Adrenal gland (tissue), 9 donors: ENCODE measurements at regions not wholly inside any gene's neighbourhood (a gene's known extent, or its start where the extent isn't known, plus 50 kb on each side); places are given as distances from the start of the nearest gene placed in this dataset.

Source experiments
- DNase-seq, 7 donors: peaks; one replicate each; pipeline ENCODE4 v3.0.0-alpha.2; 2019 to 2020
- H3K27ac ChIP-seq, 5 donors: fragments of 200-600 bp; sonication (generic) in 4 of 5; 1 replicate in 3 of 5; 2 replicates in 2 of 5; pipeline versions ENCODE4 v1.5.1 to v1.8.0; 2016 to 2020; ENCODE audit warnings: mild to moderate bottlenecking in 1 of 5
- H3K27me3 ChIP-seq: fragments of 200-600 bp; 2 replicates; pipeline ENCODE4 v1.8.0; 2021
- H3K36me3 ChIP-seq, 2 donors: fragments of 200-600 bp; replicated peaks in 1 of 2; 1 replicate in 1 of 2; 2 replicates in 1 of 2; pipeline versions ENCODE4 v1.5.1 to v1.8.0; 2018 to 2022
- H3K4me1 ChIP-seq, 2 donors: fragments of 200-600 bp; replicated peaks in 1 of 2; 1 replicate in 1 of 2; 2 replicates in 1 of 2; pipeline versions ENCODE4 v1.5.1 to v1.8.0; 2018 to 2021
- H3K4me3 ChIP-seq, 4 donors: fragments of 200-600 bp; sonication (generic) in 3 of 4; one replicate each; pipeline ENCODE4 v1.5.1; 2016 to 2018
- H3K9me3 ChIP-seq, 3 donors: fragments of 200-600 bp; sonication (generic) in 1 of 3; replicated peaks in 1 of 3; 1 replicate in 2 of 3; 2 replicates in 1 of 3; pipeline versions ENCODE4 v1.5.1 to v1.8.0; 2016 to 2021
- POLR2A ChIP-seq, 2 donors: fragments of 450-650 bp; IDR thresholded peaks; one replicate each; pipeline ENCODE4 v1.6.1; 2017; ENCODE audit warnings: antibody characterized with exemption in 2 of 2, mild to moderate bottlenecking in 2 of 2, moderate library complexity in 1 of 2
- WGBS, 4 donors: extraction: QIAGEN DNeasy Blood & Tissue Kit in 2 of 4; methylation state at CpG; one replicate each; pipeline versions ENCODE4 v1.1.5 to v1.1.7; 2013 to 2017; 5-methylcytosine and 5-hydroxymethylcytosine counted together
- intact Hi-C, 2 donors: fragments of 100-400 bp; cut with DNase I; formaldehyde crosslinking; loops; one replicate each; pipeline versions ENCODE4 v1.14.1 to v1.15.0; 2022 to 2023
- TF ChIP-seq, protein P1 (sequence below), 6 experiments: fragments of 450-650 bp in 4 of 6; fragments of 200-600 bp in 2 of 6; sonication (generic) in 1 of 6; IDR thresholded peaks; 1 replicate in 5 of 6; 2 replicates in 1 of 6; pipeline versions ENCODE4 v1.5.1 to v1.8.0; 2016 to 2021; ENCODE audit warnings: antibody characterized with exemption in 6 of 6, mild to moderate bottlenecking in 2 of 6, moderate library complexity in 1 of 6
- donor health status: healthy with polysubstance abuse.
- donor health status: Bipolar disorder and iron deficiency.
- donor health status: DM: yes; HTN: yes; CAD: no.
- donor health status: DM: no; HTN: no; CAD: no.
- donor health status: DM: no; HTN: no; CAD: no.

- TF ChIP-seq POLR2A (IDR thresholded peaks at IDR 0.05) = no peak
- TF ChIP-seq, protein P1, sequence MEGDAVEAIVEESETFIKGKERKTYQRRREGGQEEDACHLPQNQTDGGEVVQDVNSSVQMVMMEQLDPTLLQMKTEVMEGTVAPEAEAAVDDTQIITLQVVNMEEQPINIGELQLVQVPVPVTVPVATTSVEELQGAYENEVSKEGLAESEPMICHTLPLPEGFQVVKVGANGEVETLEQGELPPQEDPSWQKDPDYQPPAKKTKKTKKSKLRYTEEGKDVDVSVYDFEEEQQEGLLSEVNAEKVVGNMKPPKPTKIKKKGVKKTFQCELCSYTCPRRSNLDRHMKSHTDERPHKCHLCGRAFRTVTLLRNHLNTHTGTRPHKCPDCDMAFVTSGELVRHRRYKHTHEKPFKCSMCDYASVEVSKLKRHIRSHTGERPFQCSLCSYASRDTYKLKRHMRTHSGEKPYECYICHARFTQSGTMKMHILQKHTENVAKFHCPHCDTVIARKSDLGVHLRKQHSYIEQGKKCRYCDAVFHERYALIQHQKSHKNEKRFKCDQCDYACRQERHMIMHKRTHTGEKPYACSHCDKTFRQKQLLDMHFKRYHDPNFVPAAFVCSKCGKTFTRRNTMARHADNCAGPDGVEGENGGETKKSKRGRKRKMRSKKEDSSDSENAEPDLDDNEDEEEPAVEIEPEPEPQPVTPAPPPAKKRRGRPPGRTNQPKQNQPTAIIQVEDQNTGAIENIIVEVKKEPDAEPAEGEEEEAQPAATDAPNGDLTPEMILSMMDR (IDR thresholded peaks at IDR 0.05) = no peak
Measured at GRCh38 chr7:114786455-114786854, 135.4 kb upstream of the MDFIC start.

GRCh38 chr7:114787556-114787955 lies 134.3 kb upstream of the MDFIC start:
- no peak overlapping the region for H3K4me3 ChIP-seq
- H3K27me3 ChIP-seq = no peaks in the 10 kb centered on the region
- no peaks in the 10 kb centered on the region for H3K9me3 ChIP-seq
- H3K27ac ChIP-seq = no peak overlapping the region
- no peaks in the 10 kb centered on the region for H3K4me1 ChIP-seq
- WGBS, 4 donors = 44 to 72% (median 64%) methylated on average over 1 of the region's 1 CpG
- DNase-seq = peak in 1 of 7 donors; percentile 4
- intact Hi-C loops = no loop called here
- no peaks in the 10 kb centered on the region for H3K36me3 ChIP-seq
- TF ChIP-seq POLR2A (IDR thresholded peaks at IDR 0.05) = no peak
- TF ChIP-seq, protein P1 (IDR thresholded peaks at IDR 0.05) = no peak

More at GRCh38 chr7:114786455-114786854, 135.4 kb upstream of the MDFIC start:
- WGBS, 4 donors = 72 to 87% (median 78%) methylated on average over 7 of the region's 7 CpGs
- Histone ChIP-seq H3K4me1 (no peaks in the 10 kb centered on the region), H3K4me3 (no peak overlapping the region), H3K27ac (no peak overlapping the region), H3K27me3 (no peaks in the 10 kb centered on the region), H3K9me3 (no peaks in the 10 kb centered on the region), H3K36me3 (no peaks in the 10 kb centered on the region)
- intact Hi-C loops = no loop called here
- DNase-seq = no peak

GRCh38 chr7:114788706-114789105 lies 133.2 kb upstream of the MDFIC start:
- H3K4me3 ChIP-seq = no peak overlapping the region
- H3K9me3 ChIP-seq = no peaks in the 10 kb centered on the region
- TF ChIP-seq, protein P1 (IDR thresholded peaks at IDR 0.05) = no peak
- no peak for TF ChIP-seq POLR2A (IDR thresholded peaks at IDR 0.05)
- no peaks in the 10 kb centered on the region for H3K4me1 ChIP-seq
- intact Hi-C loops = no loop called here
- H3K36me3 ChIP-seq = no peaks in the 10 kb centered on the region
- 85 to 95% (median 89%) methylated on average over 4 of the region's 4 CpGs for WGBS, 4 donors
- H3K27ac ChIP-seq = no peak overlapping the region
- H3K27me3 ChIP-seq = no peaks in the 10 kb centered on the region
- no peak for DNase-seq

DNA sequence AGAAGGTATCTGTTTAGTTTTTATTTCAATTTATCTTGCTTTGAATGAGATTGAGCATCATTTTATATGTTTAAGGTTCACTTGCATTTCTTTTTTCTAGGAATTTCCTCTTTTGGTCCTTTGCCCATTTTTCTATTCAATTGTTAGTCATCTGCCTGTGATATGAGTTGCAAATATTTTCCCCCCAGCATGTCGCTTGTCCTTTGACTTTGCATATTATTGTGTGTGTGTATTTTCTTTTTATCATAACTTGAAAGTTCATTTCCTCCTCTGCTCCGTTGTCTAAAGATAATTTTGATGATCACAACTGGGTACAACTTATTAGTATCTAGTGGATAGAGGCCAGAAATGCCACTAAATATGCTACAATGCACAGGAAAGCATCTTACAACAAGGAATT lies 132.7 kb upstream of the MDFIC start:
- H3K27me3 ChIP-seq = no peaks in the 10 kb centered on the region
- no peaks in the 10 kb centered on the region for H3K4me1 ChIP-seq
- H3K9me3 ChIP-seq = no peaks in the 10 kb centered on the region
- no peak for DNase-seq
- no peaks in the 10 kb centered on the region for H3K36me3 ChIP-seq
- no peak overlapping the region for H3K4me3 ChIP-seq
- intact Hi-C loops = no loop called here
- TF ChIP-seq, protein P1 (IDR thresholded peaks at IDR 0.05) = no peak
- TF ChIP-seq POLR2A (IDR thresholded peaks at IDR 0.05) = no peak
- WGBS, 4 donors = 56 to 73% (median 65%) methylated on average over 2 of the region's 2 CpGs
- H3K27ac ChIP-seq = no peak overlapping the region
